GM12892 (cell line): ENCODE measurements at regions not wholly inside any gene's neighbourhood (a gene's known extent, or its start where the extent isn't known, plus 50 kb on each side); places are given as distances from the start of the nearest gene placed in this dataset.

ENCODE experiments used
- POLR2A ChIP-seq: IDR thresholded peaks from 2 replicates; pipeline ENCODE4 v1.6.1; 2011; ENCODE audit warnings: low read depth, low read length, control low read depth
- POLR2AphosphoS5 ChIP-seq: IDR thresholded peaks from 2 replicates; pipeline ENCODE4 v1.6.1; 2011; ENCODE audit warnings: low read depth, low read length, control low read depth

DNA sequence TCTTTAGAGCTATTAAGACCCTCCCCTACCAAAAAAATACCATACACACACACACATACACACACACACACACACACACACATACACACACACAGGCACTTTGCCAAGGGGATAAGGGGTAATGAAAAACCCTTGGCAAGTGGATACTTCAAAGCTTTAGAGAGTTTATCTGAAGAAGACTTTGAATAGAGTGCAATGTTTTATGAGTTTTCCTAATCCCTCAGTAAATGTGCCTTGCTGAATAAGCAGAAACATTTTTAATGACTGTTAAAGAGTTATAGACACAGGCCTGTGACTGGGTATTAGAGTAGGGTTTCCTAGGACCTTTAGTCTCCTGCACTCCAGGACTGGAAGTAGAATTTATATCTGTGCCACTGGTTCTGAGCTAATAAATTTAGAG, 75.5 kb upstream of the CTAGE1 start:
- no peak for TF ChIP-seq POLR2A
- TF ChIP-seq POLR2AphosphoS5 = no peak
